ENCODE measurements at regions not wholly inside any gene's neighbourhood (a gene's known extent, or its start where the extent isn't known, plus 50 kb on each side); places are given as distances from the start of the nearest gene placed in this dataset.

DNA sequence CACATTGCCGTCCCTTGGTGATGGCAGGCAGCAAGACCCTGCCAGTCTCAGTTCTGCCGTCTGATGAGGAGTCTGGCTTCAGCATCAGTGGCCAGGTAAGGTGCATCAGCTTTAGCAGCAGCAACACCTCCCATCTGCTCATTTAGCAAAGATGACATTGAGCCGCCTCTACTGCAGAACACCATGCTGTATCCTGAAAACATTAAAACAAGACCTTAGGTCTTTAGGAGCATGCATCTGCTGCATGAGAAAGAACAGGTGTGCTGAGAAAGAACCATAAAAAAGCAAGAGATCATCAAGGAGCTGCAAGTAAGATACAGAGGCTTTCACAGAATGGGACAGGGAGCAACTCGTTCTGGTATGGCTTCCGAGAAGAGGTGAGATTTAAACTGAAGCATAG, 87.5 kb downstream of the SCN11A start:
- no peak for TF ChIP-seq EP300 (conservative IDR thresholded peaks at IDR 0.05; ENCODE audit: poor library complexity, severe bottlenecking)
- TF ChIP-seq, protein P1, sequence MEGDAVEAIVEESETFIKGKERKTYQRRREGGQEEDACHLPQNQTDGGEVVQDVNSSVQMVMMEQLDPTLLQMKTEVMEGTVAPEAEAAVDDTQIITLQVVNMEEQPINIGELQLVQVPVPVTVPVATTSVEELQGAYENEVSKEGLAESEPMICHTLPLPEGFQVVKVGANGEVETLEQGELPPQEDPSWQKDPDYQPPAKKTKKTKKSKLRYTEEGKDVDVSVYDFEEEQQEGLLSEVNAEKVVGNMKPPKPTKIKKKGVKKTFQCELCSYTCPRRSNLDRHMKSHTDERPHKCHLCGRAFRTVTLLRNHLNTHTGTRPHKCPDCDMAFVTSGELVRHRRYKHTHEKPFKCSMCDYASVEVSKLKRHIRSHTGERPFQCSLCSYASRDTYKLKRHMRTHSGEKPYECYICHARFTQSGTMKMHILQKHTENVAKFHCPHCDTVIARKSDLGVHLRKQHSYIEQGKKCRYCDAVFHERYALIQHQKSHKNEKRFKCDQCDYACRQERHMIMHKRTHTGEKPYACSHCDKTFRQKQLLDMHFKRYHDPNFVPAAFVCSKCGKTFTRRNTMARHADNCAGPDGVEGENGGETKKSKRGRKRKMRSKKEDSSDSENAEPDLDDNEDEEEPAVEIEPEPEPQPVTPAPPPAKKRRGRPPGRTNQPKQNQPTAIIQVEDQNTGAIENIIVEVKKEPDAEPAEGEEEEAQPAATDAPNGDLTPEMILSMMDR (IDR thresholded peaks at IDR 0.05; ENCODE audit: poor library complexity, severe bottlenecking): no peak

Data from neural cell (in vitro differentiated cells).